ENCODE measurements at regions not wholly inside any gene's neighbourhood (a gene's known extent, or its start where the extent isn't known, plus 50 kb on each side); places are given as distances from the start of the nearest gene placed in this dataset.

DNA sequence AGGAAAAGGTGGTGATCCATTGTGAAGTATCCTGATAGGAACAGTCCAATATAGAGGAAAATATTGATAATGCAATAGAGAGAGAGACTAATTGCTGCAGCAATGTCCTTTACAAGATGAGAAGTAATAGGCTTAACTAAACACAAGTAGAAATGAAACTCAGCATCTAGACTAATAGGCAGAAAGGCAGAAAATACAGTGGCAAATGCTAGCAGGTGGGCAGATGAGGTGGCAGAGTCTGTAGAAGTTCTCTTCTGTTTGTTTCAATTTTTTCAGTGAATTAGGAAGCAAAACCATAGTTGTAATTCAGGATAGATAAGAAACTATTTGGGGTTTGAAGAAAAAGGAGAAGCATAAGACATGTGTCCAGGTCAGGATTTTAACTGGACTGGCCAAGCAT, 236.7 kb upstream of the HS3ST5 start:
- no peak for DNase-seq

DNA sequence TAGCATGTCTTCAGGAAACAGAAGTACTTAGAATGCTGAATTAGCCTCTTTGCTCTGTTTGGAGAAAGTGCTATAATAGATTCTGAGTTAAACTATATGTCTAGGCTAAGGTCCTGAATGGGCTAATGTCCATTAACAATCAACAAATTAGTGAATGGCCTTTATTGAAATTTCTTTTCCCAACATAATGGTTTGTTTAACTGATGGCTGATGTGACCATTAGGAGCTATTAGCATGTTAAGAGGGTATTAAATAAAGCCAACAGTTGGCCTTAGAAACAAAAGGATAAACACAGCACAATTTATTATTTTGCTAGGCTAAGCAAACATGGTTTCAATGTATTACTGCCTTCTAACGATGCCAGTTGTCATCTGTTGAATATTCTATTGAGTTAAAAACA, 234.3 kb upstream of the HS3ST5 start:
- no peak for DNase-seq

DNA sequence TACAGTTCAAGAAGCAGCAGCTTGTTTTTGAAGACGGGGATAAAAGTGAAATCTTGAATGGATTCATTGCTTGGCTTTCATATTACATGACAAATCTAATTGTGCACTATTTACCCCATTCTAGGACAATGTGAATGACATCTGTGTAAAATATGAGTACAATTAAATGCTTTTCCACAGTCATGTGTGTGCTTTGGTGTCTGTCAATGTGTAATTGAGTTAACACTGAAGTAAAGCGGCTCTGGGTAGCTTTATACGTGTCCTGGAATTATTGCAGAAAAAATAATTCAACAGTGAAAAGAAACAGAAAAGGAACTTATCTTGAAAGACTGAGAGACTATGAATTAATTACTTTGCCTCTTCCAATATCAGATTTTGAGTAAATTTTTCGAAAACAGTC, 233.5 kb upstream of the HS3ST5 start:
- no peak for DNase-seq

DNA sequence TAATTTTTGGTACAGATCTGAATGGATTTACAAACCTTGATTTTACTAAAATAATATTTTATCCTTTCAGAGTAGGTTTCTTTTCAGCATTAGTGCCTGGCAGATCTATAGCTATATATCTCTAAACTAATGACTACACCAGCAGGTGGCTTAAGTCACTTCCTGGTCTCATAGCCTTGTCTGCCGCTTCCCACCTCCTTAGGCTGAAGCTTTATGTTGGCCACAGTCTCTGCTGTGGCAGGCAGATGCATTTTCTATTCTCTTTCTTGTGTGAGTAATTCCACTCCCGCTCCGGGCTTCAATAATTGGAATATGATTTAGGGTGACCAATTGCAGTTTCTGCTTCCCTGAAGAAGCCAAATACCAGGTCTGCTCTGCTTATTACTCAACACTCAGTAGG, 226.8 kb upstream of the HS3ST5 start:
- no peak for DNase-seq

DNA sequence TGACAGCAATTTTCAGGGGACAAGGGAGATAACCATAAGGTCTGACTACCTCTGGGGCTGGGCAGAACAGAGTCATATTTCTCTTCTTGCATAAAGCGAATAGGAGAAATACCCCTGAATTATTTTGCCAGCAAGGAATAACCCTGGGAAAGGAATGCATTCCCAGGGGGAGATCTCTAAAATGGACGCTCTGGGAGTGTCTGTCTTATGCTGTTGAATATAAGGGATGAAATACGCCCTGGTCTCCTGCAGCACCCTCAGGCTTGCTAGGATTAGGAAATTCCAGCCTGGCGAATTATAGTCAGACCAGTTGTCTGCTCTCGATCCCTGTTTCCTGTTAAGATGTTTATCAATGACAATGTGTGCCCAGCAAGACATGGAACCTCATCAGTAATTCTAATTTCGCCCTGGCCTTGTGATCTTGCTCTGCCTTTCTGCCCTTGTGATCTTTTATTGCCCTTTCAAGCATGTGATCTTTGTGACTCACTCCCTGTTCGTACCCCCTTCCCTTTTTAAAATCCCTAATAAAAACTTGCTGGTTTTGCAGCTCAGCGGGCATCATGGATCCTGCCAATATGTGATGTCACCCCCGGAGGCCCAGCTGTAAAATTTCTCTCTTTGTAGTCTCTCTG, 221.6 kb upstream of the HS3ST5 start:
- no peak for DNase-seq

DNA sequence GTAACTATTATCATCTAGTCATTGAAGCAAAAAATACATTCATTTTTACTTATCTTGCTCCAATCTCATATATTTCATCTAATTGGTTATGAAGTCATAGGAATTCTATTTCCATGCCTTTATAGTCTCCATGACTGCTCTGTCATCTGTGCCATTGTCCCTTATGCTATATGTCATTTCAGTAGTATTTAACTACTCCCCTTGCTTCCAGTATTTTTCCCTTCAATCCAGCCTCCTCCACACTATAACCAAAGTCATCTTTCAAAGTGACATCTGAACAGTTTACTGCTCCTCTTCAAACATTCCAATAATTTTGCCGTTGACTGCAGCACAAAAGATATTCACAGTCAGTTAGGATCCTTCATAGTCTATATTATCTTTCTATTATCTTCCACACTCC, 216.6 kb upstream of the HS3ST5 start:
- no peak for DNase-seq

DNA sequence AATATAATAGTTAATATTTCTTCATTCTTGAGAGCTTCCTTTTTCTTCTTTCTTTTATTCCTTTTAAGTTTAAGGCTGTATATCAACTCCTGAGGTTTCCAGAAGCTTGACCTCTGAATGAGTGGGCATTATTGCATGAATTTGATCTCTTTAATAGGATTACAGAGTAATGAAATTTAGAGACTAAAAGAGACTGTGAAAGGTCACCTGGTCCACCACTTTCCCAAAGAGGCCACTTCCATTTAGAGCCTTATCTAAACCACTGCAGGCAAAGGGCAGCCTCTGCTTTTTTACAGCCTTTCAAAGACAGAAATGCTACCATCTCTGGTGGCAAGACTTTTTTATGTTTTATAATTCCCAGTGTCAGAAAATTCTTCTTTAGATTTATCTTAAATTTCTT, 215.3 kb upstream of the HS3ST5 start:
- DNase-seq: no peak

DNA sequence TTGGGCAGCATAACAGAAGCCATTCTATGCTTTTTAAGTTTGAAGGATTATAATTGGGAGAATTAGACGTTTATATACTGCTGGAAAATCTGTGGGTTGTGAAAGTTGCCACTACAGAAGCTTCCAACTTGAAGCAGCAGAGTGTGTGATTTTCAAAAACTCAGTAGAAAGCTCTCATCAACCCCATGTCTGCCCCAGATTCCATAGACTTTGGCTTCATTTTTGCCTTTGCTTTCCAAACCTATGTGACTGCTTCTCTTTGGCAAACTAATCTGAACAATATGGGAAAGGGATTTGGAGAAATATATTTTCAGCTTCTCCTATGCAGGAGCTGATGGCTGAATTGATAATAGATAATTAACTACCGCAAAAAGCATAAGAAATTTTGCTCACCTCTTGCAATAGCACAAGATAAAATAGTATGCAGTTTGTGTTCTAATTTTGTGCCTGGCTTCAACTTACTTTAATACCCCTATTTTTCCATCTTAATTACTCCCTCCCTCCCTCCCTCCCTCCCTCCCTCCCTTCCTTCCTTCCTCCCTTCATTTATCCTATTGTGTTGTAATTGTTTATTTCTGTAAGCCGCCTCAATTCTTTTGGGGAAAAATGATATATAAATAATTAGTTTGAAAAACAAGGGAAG, 214.1 kb upstream of the HS3ST5 start:
- DNase-seq: peak in 2 of 58 donors; percentile 1 to 7

DNA sequence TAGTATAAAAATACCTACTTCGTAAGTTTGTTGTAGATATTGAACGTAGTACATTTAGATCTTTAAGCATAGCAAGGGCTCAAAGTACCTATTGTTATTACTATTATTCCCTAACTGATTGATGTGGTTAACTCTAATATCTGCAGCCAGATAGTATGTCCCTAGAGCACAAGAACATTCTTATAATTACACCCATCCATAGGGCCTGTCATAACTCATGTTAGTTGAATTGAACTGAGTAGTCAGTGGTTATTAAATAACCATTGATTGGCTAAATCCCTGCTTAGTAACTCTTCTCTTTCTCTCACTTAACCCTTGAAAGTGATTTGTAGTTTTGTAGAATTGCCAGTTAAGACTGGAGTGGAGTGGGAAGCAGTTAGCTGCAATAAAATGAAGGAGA, 207.5 kb upstream of the HS3ST5 start:
- DNase-seq: no peak

DNA sequence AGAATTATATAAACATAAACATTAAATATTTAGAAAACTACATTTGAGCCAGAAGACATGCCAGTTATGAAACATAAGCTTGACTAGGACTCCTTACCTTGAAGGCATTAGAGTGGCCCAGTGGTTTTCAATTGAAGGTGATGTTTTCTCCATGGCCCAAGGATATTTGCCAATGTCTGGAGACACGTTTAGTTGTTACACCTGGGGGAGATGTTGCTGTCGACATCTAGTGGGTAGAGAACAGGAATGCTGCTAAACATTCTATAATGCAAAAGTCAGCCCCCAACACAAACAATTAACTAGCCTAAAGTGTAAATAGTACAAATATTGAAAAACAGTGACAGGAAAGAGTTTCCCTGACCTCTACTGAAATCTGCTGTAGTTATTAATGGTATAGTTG, 200.9 kb upstream of the HS3ST5 start:
- DNase-seq: no peak

DNA sequence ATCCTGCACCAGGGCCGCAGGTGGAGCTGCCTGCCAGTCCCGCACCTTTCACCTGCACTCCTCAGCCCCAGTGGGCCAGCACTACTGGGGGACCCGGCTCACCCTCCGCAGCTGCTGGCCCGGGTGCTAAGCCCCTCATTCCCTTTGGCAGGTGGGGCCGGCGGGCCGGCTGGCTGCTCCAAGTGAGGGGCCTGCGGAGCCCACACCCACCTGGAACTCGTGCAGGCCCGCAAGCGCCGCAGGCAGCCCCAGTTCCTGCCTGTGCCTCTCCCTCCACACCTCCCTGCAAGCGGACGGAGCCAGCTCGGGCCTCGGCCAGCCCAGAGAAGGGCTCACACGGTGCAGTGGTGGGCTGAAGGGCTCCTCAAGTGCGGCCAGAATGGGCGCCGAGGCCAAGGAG, 199.0 kb upstream of the HS3ST5 start:
- no peak for DNase-seq

DNA sequence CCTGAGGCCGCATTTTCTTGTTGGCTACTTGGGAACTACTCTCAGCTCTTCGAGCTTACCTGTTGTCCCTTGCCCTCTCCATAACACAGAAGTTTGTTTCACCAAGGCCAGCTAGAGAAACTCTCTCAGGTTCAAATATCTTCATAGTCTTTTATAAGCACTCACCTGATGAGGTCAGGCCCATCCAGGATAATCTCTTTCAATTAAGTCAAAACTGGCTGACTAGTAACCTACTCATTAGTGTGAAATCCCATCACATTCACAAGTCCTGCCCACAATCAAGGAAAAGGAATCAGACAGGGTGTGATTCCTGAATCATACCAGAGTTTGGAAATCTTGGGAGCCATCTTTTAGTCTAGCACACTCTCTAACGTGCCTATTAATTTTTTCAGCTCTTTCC, 195.2 kb upstream of the HS3ST5 start:
- no peak for DNase-seq

DNA sequence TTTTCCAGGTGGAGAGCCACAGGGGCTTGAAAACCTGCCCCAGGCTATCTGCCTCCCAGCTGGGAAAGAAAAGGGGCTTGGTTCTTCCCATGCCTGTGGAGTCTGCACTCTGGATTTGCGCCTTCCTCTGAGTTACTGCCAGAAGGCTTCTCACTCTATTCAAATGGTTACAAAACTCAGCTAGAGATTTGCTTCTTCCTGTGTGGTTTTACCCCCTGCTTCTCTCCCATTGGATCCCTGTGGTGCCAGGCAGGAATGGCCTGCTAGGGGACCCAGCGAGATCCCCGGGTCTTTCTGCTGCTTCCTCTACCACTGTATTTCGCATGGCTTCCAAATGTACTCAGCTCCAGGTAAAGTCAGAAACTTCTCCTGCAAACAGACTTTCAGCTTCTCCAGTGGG, 192.0 kb upstream of the HS3ST5 start:
- no peak for DNase-seq

DNA sequence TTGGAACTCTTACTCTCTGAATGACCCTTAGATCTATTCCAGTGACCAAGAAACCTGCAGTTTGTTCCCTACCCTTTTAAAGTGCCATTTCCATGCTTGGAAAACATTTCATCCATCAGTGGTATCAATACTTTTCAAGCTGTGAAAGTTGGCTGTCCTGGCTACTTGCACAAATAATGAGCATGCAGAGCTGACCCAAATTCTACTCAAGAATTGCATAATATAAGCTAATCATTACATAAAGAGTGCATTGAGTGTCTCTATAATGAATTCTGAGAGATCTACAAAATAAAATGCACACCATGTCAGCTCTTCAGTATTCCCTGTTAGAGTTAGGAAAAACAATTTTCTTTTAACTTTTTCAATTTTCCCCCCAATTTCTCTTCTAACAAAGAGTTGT, 181.3 kb upstream of the HS3ST5 start:
- no peak for DNase-seq

DNA sequence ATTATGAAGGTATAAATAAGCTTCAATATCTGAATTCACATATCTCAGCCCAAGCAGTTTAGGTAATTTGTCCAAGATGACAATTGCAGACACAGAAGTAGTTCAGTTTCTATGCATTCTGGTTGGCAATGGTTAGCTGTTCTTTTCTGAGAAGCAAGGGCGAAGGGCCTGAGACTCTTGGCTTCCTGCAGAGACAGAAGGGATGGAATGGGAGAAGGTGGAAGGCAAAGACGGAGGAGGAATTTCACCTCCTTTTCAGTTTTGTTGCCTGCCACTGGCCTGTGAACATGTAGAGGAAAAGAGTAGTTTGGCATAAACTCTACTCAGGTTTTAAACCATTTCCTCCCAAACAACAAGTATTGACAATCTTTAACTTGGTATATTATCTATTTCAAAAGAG, 180.7 kb upstream of the HS3ST5 start:
- no peak for DNase-seq

DNA sequence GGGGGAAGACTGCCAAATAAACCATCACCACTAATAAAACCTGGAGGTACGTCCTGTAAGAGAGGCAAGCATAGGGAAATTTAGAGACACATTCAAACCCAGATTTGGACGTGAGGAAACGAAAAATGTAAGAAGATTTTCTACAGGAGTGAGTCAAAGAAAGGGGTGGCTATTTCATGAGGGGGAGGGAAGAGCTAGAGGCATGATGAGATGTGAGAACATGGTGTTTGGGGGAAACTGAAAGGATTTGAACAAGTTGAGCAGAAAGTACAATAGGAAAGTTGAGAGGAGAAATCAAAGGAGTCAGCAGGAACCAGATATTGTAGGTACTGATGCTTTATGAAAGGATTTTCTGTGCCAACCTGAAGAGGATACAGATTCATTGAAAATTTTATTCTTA, 179.1 kb upstream of the HS3ST5 start:
- no peak for DNase-seq

DNA sequence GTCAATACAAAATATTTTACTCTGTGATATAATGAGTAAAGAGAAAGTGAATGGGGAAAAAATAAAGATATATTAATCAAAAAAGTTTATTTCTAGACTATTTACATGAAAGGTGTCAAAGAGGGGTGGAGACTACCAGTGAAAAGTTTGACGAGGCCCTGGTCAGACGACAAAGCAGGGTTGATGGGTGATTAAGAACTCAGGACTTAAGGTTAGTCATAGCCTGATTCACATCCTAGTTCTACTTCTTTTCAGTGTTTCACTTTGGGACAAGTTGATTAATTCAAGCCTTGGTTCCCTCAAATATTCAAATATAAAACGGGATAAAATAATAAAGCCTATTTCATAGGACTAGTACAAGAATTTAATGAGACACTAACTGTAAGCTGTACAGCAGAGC, 178.2 kb upstream of the HS3ST5 start:
- no peak for DNase-seq

DNA sequence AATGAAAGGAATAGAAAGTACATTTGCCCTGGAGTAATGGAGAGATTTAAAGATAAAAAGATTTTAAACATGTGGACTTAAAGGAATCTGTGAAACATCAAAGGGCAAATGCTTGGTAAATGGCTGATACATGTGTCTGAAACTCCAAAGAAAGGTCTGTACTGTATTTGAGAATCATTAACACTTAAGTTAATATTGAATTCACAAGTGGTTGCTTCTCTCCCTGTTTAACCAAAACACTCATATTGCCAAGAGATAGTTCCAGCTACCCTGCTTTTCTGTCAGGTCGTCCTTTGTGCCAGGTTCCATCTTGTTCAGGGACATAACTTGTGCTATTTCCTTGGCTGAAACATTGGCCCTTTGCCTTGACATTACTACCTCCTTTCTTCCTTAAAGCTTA, 171.3 kb upstream of the HS3ST5 start:
- no peak for DNase-seq

DNA sequence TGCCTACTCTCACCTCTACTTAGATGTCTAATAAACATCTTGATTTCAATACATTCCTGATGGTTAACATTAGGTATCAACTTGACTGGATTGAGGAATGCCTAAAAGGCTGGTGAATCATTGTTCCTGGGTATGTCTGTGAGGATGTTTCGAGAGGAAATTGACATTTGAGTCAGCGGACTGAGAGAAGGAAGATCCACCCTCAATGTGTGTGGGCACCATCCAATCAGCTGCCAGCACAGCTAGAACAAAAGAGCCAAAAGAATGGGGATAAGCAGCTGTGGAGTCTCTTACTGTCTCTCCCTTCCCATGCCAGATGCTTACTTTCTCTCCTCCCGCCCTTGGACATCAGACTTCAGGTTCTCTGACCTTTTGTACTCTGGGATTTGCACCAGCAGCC, 128.6 kb upstream of the HS3ST5 start:
- no peak for DNase-seq

DNA sequence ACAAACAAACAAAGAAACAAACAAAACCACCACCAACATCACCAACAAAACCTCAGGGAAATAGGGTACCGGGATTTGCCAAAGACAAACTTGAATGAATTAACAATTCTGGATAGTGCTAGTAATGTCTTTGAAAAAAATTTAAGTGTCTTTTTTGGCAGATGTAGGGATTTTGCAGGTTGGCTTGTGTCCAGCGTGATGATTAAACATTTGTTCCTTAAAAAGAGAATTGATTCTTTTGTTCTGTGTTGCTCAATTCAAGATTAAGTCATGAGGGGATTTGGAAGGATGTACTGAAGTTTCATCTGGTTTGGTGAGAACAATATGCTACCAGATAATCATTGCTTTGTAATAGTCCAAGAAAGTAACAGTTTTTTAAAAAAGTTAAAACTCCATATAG, 125.1 kb upstream of the HS3ST5 start:
- DNase-seq: no peak

DNA sequence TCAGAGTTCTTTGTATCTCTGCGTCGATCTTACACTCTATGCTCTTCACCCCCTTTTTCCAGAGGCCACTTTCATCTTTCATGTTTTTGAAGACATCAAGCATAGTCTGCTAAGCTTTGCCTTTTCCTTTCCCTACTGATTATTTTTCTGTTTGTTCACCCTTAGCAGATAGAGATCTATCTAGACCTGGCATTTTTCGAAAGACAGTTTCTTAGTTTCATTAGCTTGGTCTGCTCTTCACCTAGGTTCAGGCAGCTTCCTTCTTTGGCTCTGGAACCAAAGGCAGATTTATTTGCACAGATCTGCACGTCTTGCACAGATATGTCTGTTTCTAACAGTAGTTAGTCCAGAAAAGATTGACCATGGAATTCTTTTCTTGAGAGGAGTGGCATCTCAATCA, 122.7 kb upstream of the HS3ST5 start:
- DNase-seq: no peak

DNA sequence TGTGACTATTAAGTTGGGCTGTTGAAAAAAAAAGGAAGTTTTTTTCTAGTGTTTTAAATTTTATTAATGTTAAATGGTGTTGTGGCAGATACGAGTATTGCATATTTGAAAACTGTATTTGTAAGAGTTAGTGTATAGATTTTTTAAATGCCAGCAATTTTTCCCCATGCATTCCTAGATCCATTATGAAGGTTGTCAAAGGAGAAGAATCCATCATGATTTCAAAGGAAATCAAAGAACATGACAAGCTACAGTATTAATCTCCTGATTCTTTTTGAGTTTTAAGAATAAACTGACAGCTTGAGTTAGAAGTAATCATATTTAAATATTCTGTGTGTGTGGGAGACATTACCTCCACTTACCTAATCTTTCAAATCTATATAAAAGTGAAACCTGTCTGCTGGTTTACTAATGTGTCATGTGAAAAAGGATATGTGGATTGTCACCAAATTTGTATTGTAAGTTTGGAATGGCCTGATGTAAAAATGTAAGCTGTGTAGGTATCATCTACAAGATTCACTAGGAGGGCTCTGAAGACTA, 111.0 kb upstream of the HS3ST5 start:
- no peak for DNase-seq

DNA sequence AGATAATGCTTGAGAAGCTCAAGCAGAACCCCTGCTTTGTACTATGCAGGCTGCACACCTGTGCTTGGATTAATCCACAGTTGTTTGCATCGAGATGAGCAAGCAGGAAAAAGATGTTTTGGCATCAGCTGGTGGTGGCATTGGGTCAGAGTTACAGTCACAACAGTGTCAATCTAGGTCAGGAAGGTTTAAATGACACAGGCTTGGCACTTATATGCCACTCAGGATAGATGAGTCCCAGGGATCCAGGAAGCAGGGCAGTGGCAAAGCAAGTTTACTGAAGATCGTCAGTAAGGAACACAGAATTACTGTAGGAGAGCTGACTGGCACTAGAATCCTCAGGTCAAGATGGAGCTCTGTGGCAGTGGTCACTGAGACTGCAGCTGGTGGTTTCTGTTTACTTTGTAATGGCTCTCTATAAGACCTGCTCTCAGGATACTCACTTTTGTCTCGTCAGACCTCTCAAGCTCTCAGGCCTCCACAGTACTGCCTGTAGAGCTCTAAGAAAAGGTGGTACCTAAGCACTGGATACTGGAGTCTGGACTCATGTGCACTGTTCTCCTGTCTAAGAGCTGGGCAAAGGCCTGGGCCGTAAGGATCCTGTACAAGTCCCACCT, 110.1 kb upstream of the HS3ST5 start:
- no peak for DNase-seq
